GM13977 (cell line): ENCODE measurements at regions not wholly inside any gene's neighbourhood (a gene's known extent, or its start where the extent isn't known, plus 50 kb on each side); places are given as distances from the start of the nearest gene placed in this dataset.

Source experiments
- DNase-seq: peaks from one replicate; pipeline ENCODE4 v3.0.0; 2012; ENCODE audit warnings: low spot score
- CTCF ChIP-seq: IDR thresholded peaks from 2 replicates; pipeline ENCODE4 v1.5.1; 2012; ENCODE audit warnings: mild to moderate bottlenecking, control low read depth; ENCODE audit not compliant: insufficient read depth; ENCODE audit errors: extremely low read depth, missing control alignments
- in situ Hi-C: fragments of 300-500 bp; cut with MboI; formaldehyde crosslinking; loops from one replicate; pipeline ENCODE4 v1.12.0; 2022; ENCODE audit warnings: low sequenced_read_pairs, low pct_unique_long_range_greater_than_20kb, mixed read lengths, inconsistent platforms; ENCODE audit not compliant: unreplicated experiment

- DNase-seq = no peak
- no peak for TF ChIP-seq CTCF
- in situ Hi-C loops = no loop called here
These were observed 360.4 kb downstream of the ZNF516 start for GRCh38 chr18:76134628-76135027.

- no peak for DNase-seq
- in situ Hi-C loops = no loop called here
- peak; percentile 7 for TF ChIP-seq CTCF
These were observed 361.2 kb downstream of the ZNF516 start for GRCh38 chr18:76133873-76134272.

DNA sequence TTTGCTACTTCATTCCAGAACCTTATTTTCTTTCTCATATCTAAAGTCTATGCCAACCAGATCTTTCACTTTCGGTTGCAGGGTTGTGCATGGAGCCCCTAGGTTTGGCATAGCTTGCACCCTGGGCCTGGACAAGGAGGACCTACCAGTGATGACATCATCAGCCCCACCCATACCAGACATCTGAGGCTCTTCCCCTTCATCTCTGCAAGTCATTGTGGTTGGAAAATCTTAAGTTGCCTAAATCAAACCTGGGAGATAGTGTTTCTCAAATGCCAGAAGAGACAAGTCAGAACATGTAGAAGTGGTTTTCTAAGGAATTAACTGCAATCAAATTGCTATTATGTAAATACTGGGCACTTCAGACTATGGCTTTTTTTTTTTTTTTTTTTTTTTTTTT is 363.3 kb downstream of the ZNF516 start:
- in situ Hi-C loops = no loop called here
- DNase-seq = no peak
- TF ChIP-seq CTCF = no peak

DNA sequence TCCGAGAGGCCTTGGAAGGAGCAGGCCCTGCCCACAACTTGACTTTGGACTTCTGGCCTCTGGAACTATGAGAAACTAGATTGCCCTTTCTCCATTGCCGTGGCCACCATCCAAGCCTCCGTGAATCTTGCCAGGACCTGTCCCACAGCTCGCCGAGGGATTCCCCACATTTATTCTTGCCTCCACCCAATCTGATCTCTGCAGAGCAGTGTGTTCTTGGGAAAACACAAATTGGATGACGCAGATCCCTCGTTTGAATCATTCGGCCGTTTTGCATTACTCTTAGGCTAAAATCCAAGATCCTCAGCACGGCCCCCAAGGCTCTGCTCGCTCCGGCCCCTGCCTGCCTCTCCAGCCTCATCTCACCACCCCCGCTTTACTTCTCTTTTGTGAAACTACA is 364.2 kb downstream of the ZNF516 start:
- in situ Hi-C loops = no loop called here
- TF ChIP-seq CTCF = no peak
- DNase-seq = no peak

DNA sequence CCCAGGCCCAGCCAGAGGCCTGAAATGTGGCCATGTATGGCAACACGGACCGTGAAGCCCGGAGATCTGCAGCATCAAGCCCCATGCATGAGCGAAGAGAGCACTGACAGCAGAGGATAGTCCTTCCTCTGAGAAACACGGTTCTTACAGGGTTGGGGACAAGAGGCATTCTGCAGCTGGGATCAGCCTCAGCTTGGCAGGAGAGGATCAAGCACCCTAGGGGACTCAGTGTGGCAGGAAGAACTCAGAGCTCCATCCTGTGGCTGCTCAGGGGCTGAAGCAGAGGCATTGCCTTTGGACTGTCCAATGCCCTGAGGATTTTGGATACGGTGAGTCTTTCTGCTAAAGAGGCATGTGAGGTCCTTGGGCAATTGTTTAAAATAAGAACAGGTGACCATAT is 368.7 kb downstream of the ZNF516 start:
- in situ Hi-C loops = no loop called here
- TF ChIP-seq CTCF = no peak
- DNase-seq = no peak

DNA sequence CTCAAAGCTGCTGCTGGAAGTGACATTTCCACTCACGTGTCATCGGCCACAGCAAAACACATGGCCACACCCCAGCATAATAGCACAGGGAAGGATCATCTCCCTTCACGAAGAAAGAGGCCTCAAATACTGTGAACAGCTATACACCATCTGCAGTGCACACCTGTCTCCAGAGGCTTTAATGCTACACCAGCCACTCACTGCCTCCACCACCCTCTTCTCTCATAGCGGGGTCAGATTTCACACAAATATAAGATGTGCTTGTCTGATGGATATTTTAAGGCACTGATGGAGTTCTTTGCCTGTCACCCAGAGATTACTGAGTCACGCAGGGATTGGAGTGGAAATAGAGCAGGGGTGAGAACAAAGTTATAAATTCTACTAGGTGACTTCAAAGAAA is 374.0 kb downstream of the ZNF516 start:
- no peak for TF ChIP-seq CTCF
- DNase-seq = no peak
- in situ Hi-C loops = no loop called here

GRCh38 chr18:76115580-76115979 is 379.5 kb downstream of the ZNF516 start:
- no peak for DNase-seq
- TF ChIP-seq CTCF = no peak
- in situ Hi-C loops = no loop called here
